ENCODE measurements at regions not wholly inside any gene's neighbourhood (a gene's known extent, or its start where the extent isn't known, plus 50 kb on each side); places are given as distances from the start of the nearest gene placed in this dataset.

DNA sequence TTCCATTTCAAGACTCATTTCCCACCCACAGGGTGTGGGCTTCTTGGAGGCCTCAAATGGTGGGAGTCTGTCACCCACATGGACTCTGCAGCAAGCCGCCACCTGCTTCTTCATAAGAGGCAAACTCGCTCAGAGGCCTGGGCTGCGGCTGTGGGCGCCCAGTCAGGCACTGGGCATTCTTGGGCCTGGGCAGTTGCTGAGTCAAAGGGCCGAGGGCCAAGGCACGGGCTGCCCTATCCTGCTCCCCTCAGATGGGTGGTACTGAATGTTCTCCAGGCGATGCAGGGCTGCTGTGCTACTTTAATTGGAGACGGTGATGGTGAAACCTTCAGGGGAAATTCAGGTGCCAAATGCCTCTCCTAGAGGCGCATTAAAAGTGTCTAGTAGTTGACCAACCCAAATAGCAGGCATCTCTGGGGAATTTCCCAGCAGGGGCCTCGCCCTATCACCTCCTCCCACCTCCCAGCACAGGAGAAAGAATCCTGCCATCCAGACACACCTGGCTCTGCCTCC is 57.9 kb downstream of the MAFB start:
- no peak for TF ChIP-seq EZH2phosphoT487 (IDR thresholded peaks at IDR 0.05; ENCODE audit: borderline replicate concordance, low read length)
- TF ChIP-seq, protein P1, sequence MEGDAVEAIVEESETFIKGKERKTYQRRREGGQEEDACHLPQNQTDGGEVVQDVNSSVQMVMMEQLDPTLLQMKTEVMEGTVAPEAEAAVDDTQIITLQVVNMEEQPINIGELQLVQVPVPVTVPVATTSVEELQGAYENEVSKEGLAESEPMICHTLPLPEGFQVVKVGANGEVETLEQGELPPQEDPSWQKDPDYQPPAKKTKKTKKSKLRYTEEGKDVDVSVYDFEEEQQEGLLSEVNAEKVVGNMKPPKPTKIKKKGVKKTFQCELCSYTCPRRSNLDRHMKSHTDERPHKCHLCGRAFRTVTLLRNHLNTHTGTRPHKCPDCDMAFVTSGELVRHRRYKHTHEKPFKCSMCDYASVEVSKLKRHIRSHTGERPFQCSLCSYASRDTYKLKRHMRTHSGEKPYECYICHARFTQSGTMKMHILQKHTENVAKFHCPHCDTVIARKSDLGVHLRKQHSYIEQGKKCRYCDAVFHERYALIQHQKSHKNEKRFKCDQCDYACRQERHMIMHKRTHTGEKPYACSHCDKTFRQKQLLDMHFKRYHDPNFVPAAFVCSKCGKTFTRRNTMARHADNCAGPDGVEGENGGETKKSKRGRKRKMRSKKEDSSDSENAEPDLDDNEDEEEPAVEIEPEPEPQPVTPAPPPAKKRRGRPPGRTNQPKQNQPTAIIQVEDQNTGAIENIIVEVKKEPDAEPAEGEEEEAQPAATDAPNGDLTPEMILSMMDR (conservative IDR thresholded peaks at IDR 0.05; ENCODE audit: low read depth, low read length): no peak
